HepG2 (cell line): ENCODE measurements at regions not wholly inside any gene's neighbourhood (a gene's known extent, or its start where the extent isn't known, plus 50 kb on each side); places are given as distances from the start of the nearest gene placed in this dataset.

ENCODE experiments used
- ATAC-seq: fragments of 200-7000 bp; cut with Tn5 transposase; 3 replicates; pipeline ENCODE4 v1.9.1; 2020; ENCODE audit warnings: mild to moderate bottlenecking, moderate library complexity
- BruUV-seq: library from RNA; stranded (reverse); fragments of 400-500 nt; replicated peaks from 2 replicates; lab custom pipeline; 2021; lab: Mats Ljungman, UMichigan
- CTCF ChIA-PET: fragments of 300-600 bp; formaldehyde crosslinking; extraction: SDS; loops from one replicate; lab custom pipeline; 2021; ENCODE audit warnings: low total read pairs, inconsistent platforms, low intra/inter-chr PET ratio; lab: Yijun Ruan, JAX
- POLR2A ChIA-PET: fragments of 350-600 bp; sonication (Branson Sonifier 250); formaldehyde crosslinking; loops from one replicate; lab custom pipeline; 2020; ENCODE audit warnings: antibody characterized with exemption, inconsistent platforms; lab: Yijun Ruan, JAX
- DNase-seq: peaks from one replicate; pipeline ENCODE4 v3.0.0-alpha.2; 2015; ENCODE audit warnings: low spot score
- FAIRE-seq: peaks from 3 replicates; lab custom pipeline; 2011; peaks lifted over from hg19 to GRCh38; lab: Jason Lieb, UNC
- H2AFZ ChIP-seq: one replicate; pipeline ENCODE4 v1.6.1; 2011; ENCODE audit warnings: low read length, inconsistent platforms
- H3K27ac ChIP-seq: fragments of 300-600 bp; 3 replicates; pipeline ENCODE4 v1.8.0; 2011; ENCODE audit warnings: mixed run types, mild to moderate bottlenecking, mixed read lengths, low read length, inconsistent platforms; ENCODE audit not compliant: insufficient read depth; ENCODE audit errors: extremely low read length
- H3K27me3 ChIP-seq, 2 experiments: fragments of 200-600 bp in 1 of 2; 2 replicates in 1 of 2; 3 replicates in 1 of 2; pipeline versions ENCODE4 v1.6.0 to v1.8.0; 2011; ENCODE audit warnings: low read length in 2 of 2, mild to moderate bottlenecking in 2 of 2, moderate library complexity in 2 of 2, inconsistent platforms in 1 of 2; ENCODE audit not compliant: insufficient read depth in 2 of 2, control insufficient read depth in 1 of 2
- H3K36me3 ChIP-seq, 2 experiments: fragments of 200-600 bp in 1 of 2; replicated peaks in 1 of 2; 2 replicates in 1 of 2; 3 replicates in 1 of 2; pipeline versions ENCODE4 v1.5.1 to v1.8.0; 2011; ENCODE audit warnings: low read length in 2 of 2, inconsistent platforms in 1 of 2; ENCODE audit not compliant: insufficient read depth in 2 of 2, control insufficient read depth in 1 of 2
- H3K4me1 ChIP-seq: 2 replicates; pipeline ENCODE4 v1.5.1; 2012; ENCODE audit warnings: low read length, inconsistent platforms; ENCODE audit not compliant: insufficient read depth
- H3K4me2 ChIP-seq: 2 replicates; pipeline ENCODE4 v1.6.0; 2011; ENCODE audit warnings: low read depth, low read length, inconsistent platforms
- H3K4me3 ChIP-seq, 3 experiments: fragments of 200-600 bp in 1 of 3; sonication (generic), shearing (Covaris generic) in 1 of 3; replicated peaks in 1 of 3; 2 replicates each; pipeline ENCODE4 v1.5.1; 2011 to 2016; ENCODE audit warnings: low read length in 3 of 3, inconsistent platforms in 2 of 3, low read depth in 2 of 3, mild to moderate bottlenecking in 2 of 3, control low read depth in 1 of 3, mixed read lengths in 1 of 3; ENCODE audit not compliant: insufficient read depth in 1 of 3
- H3K79me2 ChIP-seq: one replicate; pipeline ENCODE4 v1.6.1; 2011; ENCODE audit warnings: low read length, inconsistent platforms; ENCODE audit not compliant: insufficient read depth
- H3K9ac ChIP-seq: 2 replicates; pipeline ENCODE4 v1.6.0; 2011; ENCODE audit warnings: mild to moderate bottlenecking, low read depth, low read length, inconsistent platforms; ENCODE audit not compliant: insufficient read depth
- H3K9me3 ChIP-seq: 2 replicates; pipeline ENCODE4 v1.5.1; 2012; ENCODE audit warnings: mild to moderate bottlenecking, low read length
- H4K20me1 ChIP-seq: 2 replicates; pipeline ENCODE4 v1.6.0; 2011; ENCODE audit warnings: inconsistent platforms, mild to moderate bottlenecking, low read length, moderate library complexity; ENCODE audit not compliant: insufficient read depth
- FOXM1 ChIP-seq: sonication (generic); formaldehyde crosslinking; IDR thresholded peaks from 2 replicates; pipeline ENCODE4 v1.5.0; 2020; ENCODE audit warnings: missing genetic modification reagents
- GATA4 ChIP-seq: sonication (generic); IDR thresholded peaks from 2 replicates; pipeline ENCODE4 v1.6.1; 2016; ENCODE audit warnings: antibody characterized with exemption, low read depth, borderline replicate concordance
- ZFYVE20 ChIP-seq: sonication (generic); formaldehyde crosslinking; IDR thresholded peaks from 2 replicates; pipeline ENCODE4 v1.8.0; 2023; ENCODE audit warnings: low read depth, mild to moderate bottlenecking, moderate library complexity, missing genetic modification reagents, borderline replicate concordance
- ZNF441 ChIP-seq: sonication (generic); formaldehyde crosslinking; IDR thresholded peaks from 2 replicates; pipeline ENCODE4 v1.7.0; 2021; ENCODE audit warnings: missing genetic modification reagents, borderline replicate concordance
- WGBS: methylation state at CpG from one replicate; pipeline ENCODE4 v1.1.6; 2017; ENCODE audit warnings: low lambda C conversion rate; 5-methylcytosine and 5-hydroxymethylcytosine counted together
- in situ Hi-C: cut with HindIII; loops from 2 replicates; pipeline ENCODE4 v1.10.0; 2017; ENCODE audit warnings: low pct_unique_long_range_greater_than_20kb; ENCODE audit not compliant: extremely low pct_ligation_motif_present
- intact Hi-C: fragments of 100-400 bp; cut with micrococcal nuclease; formaldehyde crosslinking; loops from one replicate; pipeline ENCODE4 v1.10.0; 2022; ENCODE audit not compliant: unreplicated experiment
- TF ChIP-seq, protein P1 (sequence below): sonication (generic); formaldehyde crosslinking; conservative IDR thresholded peaks from 2 replicates; pipeline ENCODE4 v1.8.1; 2023; ENCODE audit warnings: missing genetic modification reagents
- TF ChIP-seq, protein P2 (sequence below): sonication (generic); formaldehyde crosslinking; IDR thresholded peaks from 2 replicates; pipeline ENCODE4 v1.9.0; 2021; ENCODE audit warnings: missing genetic modification reagents, borderline replicate concordance

DNA sequence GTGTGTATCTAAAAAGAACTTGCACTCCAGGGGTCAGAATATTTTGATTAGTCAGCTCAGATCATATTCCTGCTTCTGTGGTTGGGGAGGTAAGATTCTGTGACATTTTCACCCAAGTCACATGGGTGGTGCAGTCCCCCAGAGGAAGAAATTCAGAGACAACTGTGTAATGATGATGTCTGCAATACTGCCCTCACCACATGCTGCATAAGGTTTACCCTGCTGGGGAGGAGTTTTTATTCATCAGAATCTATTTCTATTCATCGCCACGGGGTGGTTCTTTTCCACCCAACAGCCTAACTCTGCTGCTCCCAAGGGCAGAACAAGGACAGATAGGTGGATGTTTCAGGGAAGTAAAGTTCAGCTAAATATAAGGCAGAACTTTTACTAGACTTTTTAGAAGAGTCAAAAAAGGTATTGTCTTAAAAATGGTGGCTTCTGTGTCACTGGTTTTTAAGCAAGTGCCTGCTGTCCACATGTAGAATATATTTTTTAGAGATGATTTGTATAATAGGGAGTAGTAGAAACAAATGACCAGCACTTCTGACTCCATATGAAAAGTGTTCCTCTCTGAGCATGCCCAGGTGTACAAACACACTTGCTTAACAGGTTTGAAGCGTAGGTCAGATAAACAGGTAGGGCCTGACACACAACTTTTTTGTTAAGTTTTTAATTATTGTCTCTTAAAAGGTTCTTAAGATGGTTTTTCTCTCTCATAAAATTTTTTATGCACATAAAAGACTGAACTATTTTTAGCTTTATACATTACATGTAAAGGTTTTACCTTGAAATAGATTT lies 352.7 kb downstream of the LRRC70 start:
- DNase-seq: no peak
- TF ChIP-seq, protein P1, sequence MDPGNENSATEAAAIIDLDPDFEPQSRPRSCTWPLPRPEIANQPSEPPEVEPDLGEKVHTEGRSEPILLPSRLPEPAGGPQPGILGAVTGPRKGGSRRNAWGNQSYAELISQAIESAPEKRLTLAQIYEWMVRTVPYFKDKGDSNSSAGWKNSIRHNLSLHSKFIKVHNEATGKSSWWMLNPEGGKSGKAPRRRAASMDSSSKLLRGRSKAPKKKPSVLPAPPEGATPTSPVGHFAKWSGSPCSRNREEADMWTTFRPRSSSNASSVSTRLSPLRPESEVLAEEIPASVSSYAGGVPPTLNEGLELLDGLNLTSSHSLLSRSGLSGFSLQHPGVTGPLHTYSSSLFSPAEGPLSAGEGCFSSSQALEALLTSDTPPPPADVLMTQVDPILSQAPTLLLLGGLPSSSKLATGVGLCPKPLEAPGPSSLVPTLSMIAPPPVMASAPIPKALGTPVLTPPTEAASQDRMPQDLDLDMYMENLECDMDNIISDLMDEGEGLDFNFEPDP (CRISPR knock-in tag): 0 out of 2 replicates have a peak, but pooled peaks have one; percentile 17
- no peak for TF ChIP-seq GATA4
- Histone ChIP-seq H3K9me3 (no peaks in the 10 kb centered on the region), H2AFZ (no peak overlapping the region), H3K9ac (no peak overlapping the region), H3K4me2 (no peak overlapping the region), H3K4me3 (no peak overlapping the region), H3K79me2 (no peaks in the 10 kb centered on the region), H4K20me1 (no peaks in the 10 kb centered on the region), H3K27me3 (no peaks in the 10 kb centered on the region), H3K27ac (no peak overlapping the region), H3K36me3 (no peaks in the 10 kb centered on the region), H3K4me1 (no peaks in the 10 kb centered on the region)
- no peak for FAIRE-seq
- CTCF ChIA-PET: no interaction called here
- 45% methylated on average over 3 of the region's 3 CpGs for WGBS
- no peak for ATAC-seq
- no TSS peak for BruUV-seq
- POLR2A ChIA-PET: no interaction called here
- in situ Hi-C loops: no loop called here
- intact Hi-C loops: no loop called here

DNA sequence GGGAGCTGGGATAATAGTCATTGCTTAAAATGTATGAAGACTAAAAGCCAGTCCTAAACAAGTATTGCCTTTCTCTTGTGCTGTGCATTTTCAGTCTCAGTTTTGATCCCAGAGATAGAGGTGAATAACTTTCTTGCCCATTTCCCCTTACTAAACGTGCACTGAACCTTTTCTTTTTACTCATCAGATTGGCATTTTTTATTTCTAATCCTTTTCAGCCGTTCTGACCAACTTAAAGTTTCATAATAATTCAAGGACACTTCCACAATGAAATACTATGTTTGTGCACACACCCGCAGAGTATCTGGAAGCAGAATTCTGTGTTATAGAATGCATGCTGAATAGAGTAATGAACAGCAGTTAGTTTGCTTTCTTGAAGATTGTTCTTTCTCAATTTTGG lies 343.6 kb downstream of the LRRC70 start:
- Histone ChIP-seq H4K20me1 (no peaks in the 10 kb centered on the region), H3K36me3 (no peaks in the 10 kb centered on the region), H3K4me2 (no peak overlapping the region), H3K79me2 (no peaks in the 10 kb centered on the region), H3K4me3 (no peak overlapping the region), H3K9me3 (no peaks in the 10 kb centered on the region), H2AFZ (no peak overlapping the region), H3K4me1 (no peaks in the 10 kb centered on the region), H3K9ac (no peak overlapping the region), H3K27ac (no peak overlapping the region), H3K27me3 (no peaks in the 10 kb centered on the region)
- intact Hi-C loops: no loop called here
- POLR2A ChIA-PET: no interaction called here
- CTCF ChIA-PET: no interaction called here
- FAIRE-seq: no peak
- BruUV-seq: no TSS peak
- 12% methylated on average over 3 of the region's 3 CpGs for WGBS
- in situ Hi-C loops: no loop called here
- no peak for ATAC-seq
- DNase-seq: no peak
- TF ChIP-seq ZFYVE20 (CRISPR knock-in tag) (no peak), ZNF441 (CRISPR knock-in tag) (no peak), FOXM1 (CRISPR knock-in tag) (no peak)
- TF ChIP-seq, protein P2, sequence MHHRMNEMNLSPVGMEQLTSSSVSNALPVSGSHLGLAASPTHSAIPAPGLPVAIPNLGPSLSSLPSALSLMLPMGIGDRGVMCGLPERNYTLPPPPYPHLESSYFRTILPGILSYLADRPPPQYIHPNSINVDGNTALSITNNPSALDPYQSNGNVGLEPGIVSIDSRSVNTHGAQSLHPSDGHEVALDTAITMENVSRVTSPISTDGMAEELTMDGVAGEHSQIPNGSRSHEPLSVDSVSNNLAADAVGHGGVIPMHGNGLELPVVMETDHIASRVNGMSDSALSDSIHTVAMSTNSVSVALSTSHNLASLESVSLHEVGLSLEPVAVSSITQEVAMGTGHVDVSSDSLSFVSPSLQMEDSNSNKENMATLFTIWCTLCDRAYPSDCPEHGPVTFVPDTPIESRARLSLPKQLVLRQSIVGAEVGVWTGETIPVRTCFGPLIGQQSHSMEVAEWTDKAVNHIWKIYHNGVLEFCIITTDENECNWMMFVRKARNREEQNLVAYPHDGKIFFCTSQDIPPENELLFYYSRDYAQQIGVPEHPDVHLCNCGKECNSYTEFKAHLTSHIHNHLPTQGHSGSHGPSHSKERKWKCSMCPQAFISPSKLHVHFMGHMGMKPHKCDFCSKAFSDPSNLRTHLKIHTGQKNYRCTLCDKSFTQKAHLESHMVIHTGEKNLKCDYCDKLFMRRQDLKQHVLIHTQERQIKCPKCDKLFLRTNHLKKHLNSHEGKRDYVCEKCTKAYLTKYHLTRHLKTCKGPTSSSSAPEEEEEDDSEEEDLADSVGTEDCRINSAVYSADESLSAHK (CRISPR knock-in tag): no peak
